HEK293T (cell line): ENCODE measurements at regions not wholly inside any gene's neighbourhood (a gene's known extent, or its start where the extent isn't known, plus 50 kb on each side); places are given as distances from the start of the nearest gene placed in this dataset.

Experiments used
- BHLHE40 ChIP-seq: fragments of 450-650 bp; IDR thresholded peaks from 2 replicates; pipeline ENCODE4 v1.6.1; 2016; ENCODE audit warnings: mild to moderate bottlenecking, moderate library complexity, borderline replicate concordance
- FOXK2 ChIP-seq: fragments of 450-650 bp; IDR thresholded peaks from 2 replicates; pipeline ENCODE4 v1.6.1; 2016; ENCODE audit warnings: mild to moderate bottlenecking
- FOXM1 ChIP-seq: fragments of 450-650 bp; IDR thresholded peaks from 2 replicates; pipeline ENCODE4 v1.6.1; 2017; ENCODE audit warnings: mild to moderate bottlenecking, borderline replicate concordance
- L3MBTL2 ChIP-seq: fragments of 450-650 bp; conservative IDR thresholded peaks from 2 replicates; pipeline ENCODE4 v1.6.1; 2016; ENCODE audit warnings: mild to moderate bottlenecking
- PKNOX1 ChIP-seq: fragments of 450-650 bp; IDR thresholded peaks from 2 replicates; pipeline ENCODE4 v1.6.1; 2016

- TF ChIP-seq FOXM1 (no peak), L3MBTL2 (no peak), FOXK2 (no peak), PKNOX1 (no peak), BHLHE40 (no peak)
Measured at GRCh38 chr2:147348931-147349555, 495.8 kb upstream of the ACVR2A start.
